ENCODE measurements at regions not wholly inside any gene's neighbourhood (a gene's known extent, or its start where the extent isn't known, plus 50 kb on each side); places are given as distances from the start of the nearest gene placed in this dataset.

DNA sequence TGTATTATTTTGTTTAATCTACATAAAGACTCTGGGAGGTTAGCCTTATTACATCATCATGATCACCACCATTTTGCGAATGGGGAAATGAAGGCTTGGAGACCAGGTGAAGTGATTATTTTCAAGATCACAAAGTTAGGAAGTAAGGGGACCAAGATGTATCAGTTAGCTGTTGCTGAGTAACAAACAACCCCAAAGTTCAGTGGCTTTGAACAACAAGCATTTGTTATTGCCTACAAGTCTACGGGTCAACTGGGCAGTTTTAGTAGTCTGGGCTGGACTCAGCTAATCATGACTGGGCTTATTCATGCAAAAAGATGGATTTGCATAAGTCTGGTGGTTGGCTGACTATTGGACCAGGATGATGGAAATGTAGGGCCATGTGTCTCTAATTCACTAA is 389.2 kb downstream of the MIAT start:
- Histone ChIP-seq H3K9me2 (replicated peaks; ENCODE audit: insufficient read depth, low read length) (no peaks in the 10 kb centered on the region), H3K27ac (ENCODE audit: low read length) (no peak overlapping the region), H3K9me3 (replicated peaks; ENCODE audit: insufficient read depth, low read length) (no peaks in the 10 kb centered on the region), H3K4me2 (ENCODE audit: low read depth, low read length) (no peak overlapping the region), H3K27me3 (replicated peaks; ENCODE audit: insufficient read depth, low read length) (peaks cover 62% of the 10 kb centered on the region), H2AFZ (ENCODE audit: low read length) (no peak overlapping the region), H3F3A (ENCODE audit: insufficient read depth, low read length) (no peaks in the 10 kb centered on the region), H3K9ac (ENCODE audit: low read length) (no peak overlapping the region), H3K79me2 (ENCODE audit: low read length) (no peaks in the 10 kb centered on the region), H4K20me1 (ENCODE audit: insufficient read depth, low read length) (no peaks in the 10 kb centered on the region), H3K36me3 (replicated peaks; ENCODE audit: insufficient read depth, low read length) (no peaks in the 10 kb centered on the region), H3K4me3 (ENCODE audit: low read length) (no peak overlapping the region), H3K4me1 (ENCODE audit: low read length) (no peaks in the 10 kb centered on the region)
- TF ChIP-seq EZH2phosphoT487 (IDR thresholded peaks at IDR 0.05; ENCODE audit: low read length) (no peak), EZH2 (optimal IDR thresholded peaks at IDR 0.05; ENCODE audit: low read depth, low read length) (no peak)
- TF ChIP-seq, protein P1, sequence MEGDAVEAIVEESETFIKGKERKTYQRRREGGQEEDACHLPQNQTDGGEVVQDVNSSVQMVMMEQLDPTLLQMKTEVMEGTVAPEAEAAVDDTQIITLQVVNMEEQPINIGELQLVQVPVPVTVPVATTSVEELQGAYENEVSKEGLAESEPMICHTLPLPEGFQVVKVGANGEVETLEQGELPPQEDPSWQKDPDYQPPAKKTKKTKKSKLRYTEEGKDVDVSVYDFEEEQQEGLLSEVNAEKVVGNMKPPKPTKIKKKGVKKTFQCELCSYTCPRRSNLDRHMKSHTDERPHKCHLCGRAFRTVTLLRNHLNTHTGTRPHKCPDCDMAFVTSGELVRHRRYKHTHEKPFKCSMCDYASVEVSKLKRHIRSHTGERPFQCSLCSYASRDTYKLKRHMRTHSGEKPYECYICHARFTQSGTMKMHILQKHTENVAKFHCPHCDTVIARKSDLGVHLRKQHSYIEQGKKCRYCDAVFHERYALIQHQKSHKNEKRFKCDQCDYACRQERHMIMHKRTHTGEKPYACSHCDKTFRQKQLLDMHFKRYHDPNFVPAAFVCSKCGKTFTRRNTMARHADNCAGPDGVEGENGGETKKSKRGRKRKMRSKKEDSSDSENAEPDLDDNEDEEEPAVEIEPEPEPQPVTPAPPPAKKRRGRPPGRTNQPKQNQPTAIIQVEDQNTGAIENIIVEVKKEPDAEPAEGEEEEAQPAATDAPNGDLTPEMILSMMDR (IDR thresholded peaks at IDR 0.05; ENCODE audit: low read length) = no peak
- DNase-seq = no peak

GRCh38 chr22:27050771-27051170 is 393.4 kb downstream of the MIAT start:
- H3F3A ChIP-seq (ENCODE audit: insufficient read depth, low read length) = no peaks in the 10 kb centered on the region
- H4K20me1 ChIP-seq (ENCODE audit: insufficient read depth, low read length) = no peaks in the 10 kb centered on the region
- no peak overlapping the region for H2AFZ ChIP-seq (ENCODE audit: low read length)
- no peaks in the 10 kb centered on the region for H3K36me3 ChIP-seq (replicated peaks; ENCODE audit: insufficient read depth, low read length)
- H3K4me2 ChIP-seq (ENCODE audit: low read depth, low read length) = no peak overlapping the region
- TF ChIP-seq EZH2 (optimal IDR thresholded peaks at IDR 0.05; ENCODE audit: low read depth, low read length) = no peak
- TF ChIP-seq, protein P1 (IDR thresholded peaks at IDR 0.05; ENCODE audit: low read length) = no peak
- no peak for TF ChIP-seq EZH2phosphoT487 (IDR thresholded peaks at IDR 0.05; ENCODE audit: low read length)
- no peaks in the 10 kb centered on the region for H3K9me3 ChIP-seq (replicated peaks; ENCODE audit: insufficient read depth, low read length)
- H3K27ac ChIP-seq (ENCODE audit: low read length) = no peak overlapping the region
- H3K27me3 ChIP-seq (replicated peaks; ENCODE audit: insufficient read depth, low read length) = peaks cover 57% of the 10 kb centered on the region
- H3K79me2 ChIP-seq (ENCODE audit: low read length) = no peaks in the 10 kb centered on the region
- no peak for DNase-seq
- H3K9ac ChIP-seq (ENCODE audit: low read length) = no peak overlapping the region
- H3K4me1 ChIP-seq (ENCODE audit: low read length) = no peaks in the 10 kb centered on the region
- H3K4me3 ChIP-seq (ENCODE audit: low read length) = no peak overlapping the region
- H3K9me2 ChIP-seq (replicated peaks; ENCODE audit: insufficient read depth, low read length) = no peaks in the 10 kb centered on the region

DNA sequence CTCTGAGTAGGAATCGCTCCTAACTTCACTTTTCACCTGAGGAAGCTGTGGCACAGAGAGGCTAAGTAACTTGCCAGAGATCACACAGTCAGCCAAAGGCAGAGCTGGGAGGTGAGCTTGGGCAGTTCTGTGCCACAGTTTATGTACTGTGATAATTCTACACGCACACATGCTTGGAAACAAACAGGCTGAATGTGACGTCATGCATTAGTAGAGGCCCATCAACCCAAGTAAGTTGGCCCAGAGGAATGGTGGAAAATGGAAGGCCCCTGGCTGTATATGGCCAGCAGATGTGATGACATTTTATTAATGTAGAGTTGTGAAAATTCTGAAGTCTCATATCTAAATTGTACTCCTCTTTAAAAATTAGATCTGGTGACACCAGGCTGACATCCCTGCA is 394.0 kb downstream of the MIAT start:
- Histone ChIP-seq H3K79me2 (ENCODE audit: low read length) (no peaks in the 10 kb centered on the region), H3K27me3 (replicated peaks; ENCODE audit: insufficient read depth, low read length) (peaks cover 50% of the 10 kb centered on the region), H3K4me2 (ENCODE audit: low read depth, low read length) (no peak overlapping the region), H3F3A (ENCODE audit: insufficient read depth, low read length) (no peaks in the 10 kb centered on the region), H3K4me3 (ENCODE audit: low read length) (no peak overlapping the region), H3K27ac (ENCODE audit: low read length) (no peak overlapping the region), H3K9me3 (replicated peaks; ENCODE audit: insufficient read depth, low read length) (no peaks in the 10 kb centered on the region), H3K36me3 (replicated peaks; ENCODE audit: insufficient read depth, low read length) (no peaks in the 10 kb centered on the region), H3K9me2 (replicated peaks; ENCODE audit: insufficient read depth, low read length) (no peaks in the 10 kb centered on the region), H4K20me1 (ENCODE audit: insufficient read depth, low read length) (no peaks in the 10 kb centered on the region), H3K9ac (ENCODE audit: low read length) (no peak overlapping the region), H3K4me1 (ENCODE audit: low read length) (no peaks in the 10 kb centered on the region), H2AFZ (ENCODE audit: low read length) (no peak overlapping the region)
- DNase-seq = no peak
- TF ChIP-seq EZH2 (optimal IDR thresholded peaks at IDR 0.05; ENCODE audit: low read depth, low read length) = no peak
- no peak for TF ChIP-seq EZH2phosphoT487 (IDR thresholded peaks at IDR 0.05; ENCODE audit: low read length)
- TF ChIP-seq, protein P1 (IDR thresholded peaks at IDR 0.05; ENCODE audit: low read length) = no peak

Measured in MM.1S (cell line).